ENCODE measurements at regions not wholly inside any gene's neighbourhood (a gene's known extent, or its start where the extent isn't known, plus 50 kb on each side); places are given as distances from the start of the nearest gene placed in this dataset.

GRCh38 chr1:198861636-198862035, 222.8 kb downstream of the PTPRC start:
- Mint-ChIP-seq H3K4me1 (ENCODE audit: unreplicated experiment) (peaks cover 15% of the 10 kb centered on the region), H3K27ac (no peak overlapping the region), H3K36me3 (peaks cover 24% of the 10 kb centered on the region), H3K27me3 (no peaks in the 10 kb centered on the region), H3K4me3 (no peak overlapping the region), H3K9me3 (peaks cover 7% of the 10 kb centered on the region)
- no peak for DNase-seq (ENCODE audit: extremely low spot score, unreplicated experiment)
- TF ChIP-seq CTCF (conservative IDR thresholded peaks at IDR 0.05), result no peak

- peaks cover 4% of the 10 kb centered on the region for H3K36me3 Mint-ChIP-seq
- H3K4me3 Mint-ChIP-seq, result no peak overlapping the region
- no peak for DNase-seq (ENCODE audit: extremely low spot score, unreplicated experiment)
- H3K27ac Mint-ChIP-seq, result no peak overlapping the region
- no peak for TF ChIP-seq CTCF (conservative IDR thresholded peaks at IDR 0.05)
- peaks cover 8% of the 10 kb centered on the region for H3K4me1 Mint-ChIP-seq (ENCODE audit: unreplicated experiment)
- no peaks in the 10 kb centered on the region for H3K9me3 Mint-ChIP-seq
- H3K27me3 Mint-ChIP-seq, result no peaks in the 10 kb centered on the region
Measured at GRCh38 chr1:198864695-198865094, 225.9 kb downstream of the PTPRC start.

- Mint-ChIP-seq H3K27ac (no peak overlapping the region), H3K36me3 (peaks cover 3% of the 10 kb centered on the region), H3K27me3 (no peaks in the 10 kb centered on the region), H3K4me1 (ENCODE audit: unreplicated experiment) (peaks cover 7% of the 10 kb centered on the region), H3K4me3 (no peak overlapping the region), H3K9me3 (no peaks in the 10 kb centered on the region)
- TF ChIP-seq CTCF (conservative IDR thresholded peaks at IDR 0.05), result no peak
- no peak for DNase-seq (ENCODE audit: extremely low spot score, unreplicated experiment)
Measured at GRCh38 chr1:198865319-198865718, 226.5 kb downstream of the PTPRC start.

- Mint-ChIP-seq H3K9me3 (no peaks in the 10 kb centered on the region), H3K27me3 (no peaks in the 10 kb centered on the region), H3K4me1 (ENCODE audit: unreplicated experiment) (peaks cover 2% of the 10 kb centered on the region), H3K36me3 (peaks cover 3% of the 10 kb centered on the region), H3K27ac (no peak overlapping the region), H3K4me3 (no peak overlapping the region)
- no peak for TF ChIP-seq CTCF (conservative IDR thresholded peaks at IDR 0.05)
- no peak for DNase-seq (ENCODE audit: extremely low spot score, unreplicated experiment)
Measured at GRCh38 chr1:198867182-198867581, 228.3 kb downstream of the PTPRC start.

- Mint-ChIP-seq H3K4me1 (ENCODE audit: unreplicated experiment) (peaks cover 5% of the 10 kb centered on the region), H3K27me3 (no peaks in the 10 kb centered on the region), H3K36me3 (peaks cover 32% of the 10 kb centered on the region), H3K4me3 (no peak overlapping the region), H3K27ac (no peak overlapping the region), H3K9me3 (peaks cover 5% of the 10 kb centered on the region)
- DNase-seq (ENCODE audit: extremely low spot score, unreplicated experiment), result no peak
- TF ChIP-seq CTCF (conservative IDR thresholded peaks at IDR 0.05), result no peak
Measured at GRCh38 chr1:198873696-198874230, 234.9 kb downstream of the PTPRC start.

- peak overlapping the region; percentile 29 for H3K27ac Mint-ChIP-seq
- H3K27me3 Mint-ChIP-seq, result no peaks in the 10 kb centered on the region
- H3K36me3 Mint-ChIP-seq, result peaks cover 50% of the 10 kb centered on the region
- DNase-seq (ENCODE audit: extremely low spot score, unreplicated experiment), result no peak
- H3K4me1 Mint-ChIP-seq (ENCODE audit: unreplicated experiment), result peaks cover 9% of the 10 kb centered on the region
- peaks cover 6% of the 10 kb centered on the region for H3K9me3 Mint-ChIP-seq
- H3K4me3 Mint-ChIP-seq, result peak overlapping the region; percentile 63
- peak; percentile 55 for TF ChIP-seq CTCF (conservative IDR thresholded peaks at IDR 0.05)
Measured at GRCh38 chr1:198876371-198876871, 237.6 kb downstream of the PTPRC start.

Measured in type B pancreatic cell (in vitro differentiated cells).